Bronchial epithelial cell (primary cell): ENCODE measurements at regions not wholly inside any gene's neighbourhood (a gene's known extent, or its start where the extent isn't known, plus 50 kb on each side); places are given as distances from the start of the nearest gene placed in this dataset.
A peak's percentile ranks its signal among the peaks of the same experiment; 100 is the strongest.

Experiments used
- DNase-seq: peaks from one replicate; pipeline ENCODE4 v3.0.0-alpha.2; 2010; ENCODE audit warnings: low read depth
- FAIRE-seq: peaks from 2 replicates; lab custom pipeline; 2011; peaks lifted over from hg19 to GRCh38; lab: Jason Lieb, UNC
- H3K27me3 ChIP-seq: 2 replicates; pipeline ENCODE4 v1.5.1; 2011; ENCODE audit warnings: low read length; ENCODE audit not compliant: control insufficient read depth, insufficient read depth
- H3K36me3 ChIP-seq: 2 replicates; pipeline ENCODE4 v1.5.1; 2011; ENCODE audit warnings: low read length; ENCODE audit not compliant: control insufficient read depth, insufficient read depth
- H3K4me3 ChIP-seq: 2 replicates; pipeline ENCODE4 v1.5.1; 2011; ENCODE audit warnings: mild to moderate bottlenecking, low read depth, low read length, control low read depth
- TF ChIP-seq, protein P1 (sequence below): IDR thresholded peaks from 2 replicates; pipeline ENCODE4 v1.5.1; 2011; ENCODE audit warnings: mild to moderate bottlenecking, moderate library complexity, low read length, control low read depth, inconsistent platforms; ENCODE audit not compliant: insufficient read depth, severe bottlenecking

GRCh38 chr4:27152703-27153102 lies 292.1 kb downstream of the STIM2 start:
- H3K36me3 ChIP-seq: no peaks in the 10 kb centered on the region
- no peak overlapping the region for H3K4me3 ChIP-seq
- FAIRE-seq: no peak
- no peaks in the 10 kb centered on the region for H3K27me3 ChIP-seq
- TF ChIP-seq, protein P1, sequence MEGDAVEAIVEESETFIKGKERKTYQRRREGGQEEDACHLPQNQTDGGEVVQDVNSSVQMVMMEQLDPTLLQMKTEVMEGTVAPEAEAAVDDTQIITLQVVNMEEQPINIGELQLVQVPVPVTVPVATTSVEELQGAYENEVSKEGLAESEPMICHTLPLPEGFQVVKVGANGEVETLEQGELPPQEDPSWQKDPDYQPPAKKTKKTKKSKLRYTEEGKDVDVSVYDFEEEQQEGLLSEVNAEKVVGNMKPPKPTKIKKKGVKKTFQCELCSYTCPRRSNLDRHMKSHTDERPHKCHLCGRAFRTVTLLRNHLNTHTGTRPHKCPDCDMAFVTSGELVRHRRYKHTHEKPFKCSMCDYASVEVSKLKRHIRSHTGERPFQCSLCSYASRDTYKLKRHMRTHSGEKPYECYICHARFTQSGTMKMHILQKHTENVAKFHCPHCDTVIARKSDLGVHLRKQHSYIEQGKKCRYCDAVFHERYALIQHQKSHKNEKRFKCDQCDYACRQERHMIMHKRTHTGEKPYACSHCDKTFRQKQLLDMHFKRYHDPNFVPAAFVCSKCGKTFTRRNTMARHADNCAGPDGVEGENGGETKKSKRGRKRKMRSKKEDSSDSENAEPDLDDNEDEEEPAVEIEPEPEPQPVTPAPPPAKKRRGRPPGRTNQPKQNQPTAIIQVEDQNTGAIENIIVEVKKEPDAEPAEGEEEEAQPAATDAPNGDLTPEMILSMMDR: no peak
- DNase-seq: no peak

GRCh38 chr4:27154706-27155105 lies 294.1 kb downstream of the STIM2 start:
- peak; percentile 13 for FAIRE-seq

DNA sequence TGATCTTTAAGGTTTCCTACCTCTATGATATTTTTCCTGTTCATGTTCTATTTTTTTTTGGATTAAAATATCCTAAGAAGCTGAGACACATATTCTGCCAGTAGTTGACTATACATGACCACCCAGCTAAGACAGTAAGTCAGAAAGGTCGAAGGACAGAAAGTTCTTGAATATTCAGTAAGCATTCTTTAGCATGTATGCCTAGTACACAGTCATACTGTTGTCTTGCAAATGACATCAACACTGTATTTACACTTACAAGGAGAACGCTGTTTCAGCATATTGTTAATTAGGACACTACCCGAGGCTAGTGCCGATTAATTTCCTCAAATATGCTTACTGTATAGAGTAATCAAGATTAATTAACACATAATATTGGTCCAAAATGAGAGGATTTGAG lies 300.6 kb downstream of the STIM2 start:
- DNase-seq (no peak), FAIRE-seq (no peak)
- Histone ChIP-seq H3K4me3 (no peak overlapping the region), H3K27me3 (no peaks in the 10 kb centered on the region), H3K36me3 (no peaks in the 10 kb centered on the region)
- TF ChIP-seq, protein P1: no peak

More at GRCh38 chr4:27154706-27155105, 294.1 kb downstream of the STIM2 start:
- peak; percentile 50 for DNase-seq
- Histone ChIP-seq H3K36me3 (no peaks in the 10 kb centered on the region), H3K27me3 (no peaks in the 10 kb centered on the region), H3K4me3 (no peak overlapping the region)
- TF ChIP-seq, protein P1: no peak

- FAIRE-seq: no peak
These were observed 308.1 kb downstream of the STIM2 start for GRCh38 chr4:27168783-27169182.

DNA sequence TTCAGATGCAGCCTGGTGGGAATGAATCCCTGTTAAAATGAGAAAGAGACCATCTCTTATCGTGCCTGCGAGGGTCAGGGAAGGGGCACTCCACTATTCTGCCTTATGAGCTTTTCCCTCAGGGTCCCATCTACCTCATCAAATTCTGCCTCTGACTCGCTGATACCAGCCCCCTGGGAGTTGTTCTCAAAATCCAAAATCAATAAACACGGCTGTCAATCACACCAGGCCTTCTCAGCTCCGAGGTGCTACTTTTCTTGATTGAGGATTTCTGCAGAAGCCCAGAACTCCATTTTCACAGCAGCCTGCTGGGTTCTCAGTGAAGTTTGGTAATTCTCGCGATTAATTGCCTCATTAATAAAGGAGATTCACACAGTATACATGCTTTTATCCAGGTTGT lies 312.6 kb downstream of the STIM2 start:
- FAIRE-seq (no peak), DNase-seq (no peak)
- TF ChIP-seq, protein P1: no peak
- no peaks in the 10 kb centered on the region for H3K27me3 ChIP-seq
- no peaks in the 10 kb centered on the region for H3K36me3 ChIP-seq
- H3K4me3 ChIP-seq: no peak overlapping the region

More at GRCh38 chr4:27168783-27169182, 308.1 kb downstream of the STIM2 start:
- H3K27me3 ChIP-seq: no peaks in the 10 kb centered on the region
- no peak overlapping the region for H3K4me3 ChIP-seq
- TF ChIP-seq, protein P1: no peak
- no peaks in the 10 kb centered on the region for H3K36me3 ChIP-seq
- no peak for DNase-seq

DNA sequence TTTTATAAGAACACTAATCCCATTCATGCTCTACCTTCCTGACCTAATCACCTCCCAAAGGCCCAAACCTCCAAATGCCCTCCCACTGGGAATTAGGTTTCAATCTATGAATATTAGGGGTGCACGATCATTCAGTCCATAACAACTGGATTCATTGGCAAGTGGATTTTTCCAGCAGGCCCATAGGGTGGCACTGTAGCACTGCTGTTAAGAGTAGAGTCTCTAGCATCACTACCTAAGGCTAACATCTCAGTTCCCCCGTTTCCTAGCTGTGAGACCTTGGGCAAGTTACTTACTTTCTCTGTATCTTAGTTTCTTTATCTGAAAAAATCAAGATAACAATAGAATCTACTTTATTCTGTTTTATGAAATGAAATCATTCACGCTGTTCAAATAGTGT lies 315.8 kb downstream of the STIM2 start:
- FAIRE-seq (no peak), DNase-seq (peak; percentile 42)
- Histone ChIP-seq H3K36me3 (no peaks in the 10 kb centered on the region), H3K4me3 (no peak overlapping the region), H3K27me3 (no peaks in the 10 kb centered on the region)
- TF ChIP-seq, protein P1: peak; percentile 41
